Activated CD4-positive, alpha-beta T cell treated with anti-CD3 and anti-CD28 coated beads, Interleukin-2, amount 10 ng/mL, durations not matched to agents 24 days and 14 days (primary cell): ENCODE measurements at regions not wholly inside any gene's neighbourhood (a gene's known extent, or its start where the extent isn't known, plus 50 kb on each side); places are given as distances from the start of the nearest gene placed in this dataset.

ENCODE experiments used
- DNase-seq: peaks from one replicate; pipeline ENCODE4 v3.0.0; 2022
- H3K27ac Mint-ChIP-seq: one replicate; pipeline ENCODE4 v1.8.0; 2022; ENCODE audit warnings: mild to moderate bottlenecking, mixed read lengths
- H3K27me3 Mint-ChIP-seq: one replicate; pipeline ENCODE4 v1.8.0; 2022; ENCODE audit warnings: mixed read lengths
- H3K36me3 Mint-ChIP-seq: one replicate; pipeline ENCODE4 v1.8.0; 2022; ENCODE audit warnings: low read depth, mild to moderate bottlenecking, mixed read lengths
- H3K4me1 Mint-ChIP-seq: one replicate; pipeline ENCODE4 v1.8.0; 2021; ENCODE audit warnings: mixed read lengths
- H3K4me3 Mint-ChIP-seq: one replicate; pipeline ENCODE4 v1.8.0; 2022; ENCODE audit warnings: mild to moderate bottlenecking, moderate library complexity, mixed read lengths
- H3K9me3 Mint-ChIP-seq: one replicate; pipeline ENCODE4 v1.8.0; 2021; ENCODE audit warnings: mixed read lengths
- intact Hi-C: fragments of 100-400 bp; cut with micrococcal nuclease; formaldehyde crosslinking; loops from one replicate; pipeline ENCODE4 v1.15.1; 2023

- Mint-ChIP-seq H3K27ac (no peak overlapping the region), H3K9me3 (no peaks in the 10 kb centered on the region), H3K27me3 (peaks cover 15% of the 10 kb centered on the region), H3K4me3 (no peak overlapping the region), H3K4me1 (no peaks in the 10 kb centered on the region), H3K36me3 (no peaks in the 10 kb centered on the region)
- no peak for DNase-seq
- intact Hi-C loops: no loop called here
Observed at GRCh38 chrX:69263251-69263820, 98.1 kb upstream of the PJA1 start.

GRCh38 chrX:69262036-69262936 lies 97.0 kb upstream of the PJA1 start:
- intact Hi-C loops: no loop called here
- Mint-ChIP-seq H3K4me1 (no peaks in the 10 kb centered on the region), H3K36me3 (no peaks in the 10 kb centered on the region), H3K27me3 (peaks cover 15% of the 10 kb centered on the region), H3K9me3 (no peaks in the 10 kb centered on the region), H3K4me3 (no peak overlapping the region), H3K27ac (no peak overlapping the region)
- no peak for DNase-seq

GRCh38 chrX:69260169-69260568 lies 94.9 kb upstream of the PJA1 start:
- DNase-seq: no peak
- no peaks in the 10 kb centered on the region for H3K9me3 Mint-ChIP-seq
- no peak overlapping the region for H3K4me3 Mint-ChIP-seq
- H3K27me3 Mint-ChIP-seq: peaks cover 14% of the 10 kb centered on the region
- H3K36me3 Mint-ChIP-seq: no peaks in the 10 kb centered on the region
- H3K27ac Mint-ChIP-seq: no peak overlapping the region
- intact Hi-C loops: no loop called here
- H3K4me1 Mint-ChIP-seq: no peaks in the 10 kb centered on the region

- no peaks in the 10 kb centered on the region for H3K36me3 Mint-ChIP-seq
- peaks cover 10% of the 10 kb centered on the region for H3K27me3 Mint-ChIP-seq
- no peak for DNase-seq
- no peak overlapping the region for H3K4me3 Mint-ChIP-seq
- no peaks in the 10 kb centered on the region for H3K4me1 Mint-ChIP-seq
- intact Hi-C loops: no loop called here
- H3K9me3 Mint-ChIP-seq: no peaks in the 10 kb centered on the region
- no peak overlapping the region for H3K27ac Mint-ChIP-seq
Observed at GRCh38 chrX:69258893-69259292, 93.6 kb upstream of the PJA1 start.

GRCh38 chrX:69257499-69258127 lies 92.4 kb upstream of the PJA1 start:
- intact Hi-C loops: no loop called here
- Mint-ChIP-seq H3K27me3 (peaks cover under 1% of the 10 kb centered on the region), H3K4me1 (no peaks in the 10 kb centered on the region), H3K27ac (no peak overlapping the region), H3K9me3 (no peaks in the 10 kb centered on the region), H3K36me3 (no peaks in the 10 kb centered on the region), H3K4me3 (no peak overlapping the region)
- no peak for DNase-seq

- Mint-ChIP-seq H3K9me3 (no peaks in the 10 kb centered on the region), H3K27me3 (no peaks in the 10 kb centered on the region), H3K36me3 (no peaks in the 10 kb centered on the region), H3K27ac (no peak overlapping the region), H3K4me3 (no peak overlapping the region), H3K4me1 (no peaks in the 10 kb centered on the region)
- intact Hi-C loops: no loop called here
- no peak for DNase-seq
Observed at GRCh38 chrX:69256291-69256565, 91.0 kb upstream of the PJA1 start.

GRCh38 chrX:69255441-69256290 lies 90.4 kb upstream of the PJA1 start:
- no peak overlapping the region for H3K4me3 Mint-ChIP-seq
- DNase-seq: no peak
- H3K36me3 Mint-ChIP-seq: no peaks in the 10 kb centered on the region
- H3K27me3 Mint-ChIP-seq: no peaks in the 10 kb centered on the region
- no peaks in the 10 kb centered on the region for H3K9me3 Mint-ChIP-seq
- no peak overlapping the region for H3K27ac Mint-ChIP-seq
- no peaks in the 10 kb centered on the region for H3K4me1 Mint-ChIP-seq
- intact Hi-C loops: no loop called here

GRCh38 chrX:69253821-69254220 lies 88.6 kb upstream of the PJA1 start:
- H3K4me3 Mint-ChIP-seq: no peak overlapping the region

GRCh38 chrX:69243276-69243675 lies 78.0 kb upstream of the PJA1 start:
- intact Hi-C loops: no loop called here
- Mint-ChIP-seq H3K4me1 (no peaks in the 10 kb centered on the region), H3K36me3 (no peaks in the 10 kb centered on the region), H3K9me3 (no peaks in the 10 kb centered on the region), H3K4me3 (no peak overlapping the region), H3K27me3 (peaks cover 3% of the 10 kb centered on the region), H3K27ac (no peak overlapping the region)
- DNase-seq: no peak

More at GRCh38 chrX:69253821-69254220, 88.6 kb upstream of the PJA1 start:
- Mint-ChIP-seq H3K27me3 (no peaks in the 10 kb centered on the region), H3K27ac (no peak overlapping the region), H3K36me3 (no peaks in the 10 kb centered on the region), H3K4me1 (no peaks in the 10 kb centered on the region), H3K9me3 (no peaks in the 10 kb centered on the region)
- no peak for DNase-seq
- intact Hi-C loops: no loop called here

- no peaks in the 10 kb centered on the region for H3K36me3 Mint-ChIP-seq
- H3K4me3 Mint-ChIP-seq: no peak overlapping the region
- no peaks in the 10 kb centered on the region for H3K9me3 Mint-ChIP-seq
- no peak for DNase-seq
- intact Hi-C loops: no loop called here
- H3K4me1 Mint-ChIP-seq: no peaks in the 10 kb centered on the region
- H3K27ac Mint-ChIP-seq: no peak overlapping the region
- peaks cover 3% of the 10 kb centered on the region for H3K27me3 Mint-ChIP-seq
Observed at GRCh38 chrX:69238887-69239231, 73.6 kb upstream of the PJA1 start.

- Mint-ChIP-seq H3K4me3 (no peak overlapping the region), H3K27me3 (no peaks in the 10 kb centered on the region), H3K27ac (no peak overlapping the region), H3K36me3 (no peaks in the 10 kb centered on the region), H3K4me1 (no peaks in the 10 kb centered on the region), H3K9me3 (no peaks in the 10 kb centered on the region)
- DNase-seq: no peak
- intact Hi-C loops: no loop called here
Observed at GRCh38 chrX:69238114-69238886, 73.0 kb upstream of the PJA1 start.

- Mint-ChIP-seq H3K4me1 (no peaks in the 10 kb centered on the region), H3K9me3 (no peaks in the 10 kb centered on the region), H3K36me3 (no peaks in the 10 kb centered on the region), H3K27me3 (no peaks in the 10 kb centered on the region), H3K27ac (no peak overlapping the region), H3K4me3 (no peak overlapping the region)
- no peak for DNase-seq
- intact Hi-C loops: no loop called here
Observed at GRCh38 chrX:69237236-69237635, 72.0 kb upstream of the PJA1 start.

- no peaks in the 10 kb centered on the region for H3K27me3 Mint-ChIP-seq
- H3K4me3 Mint-ChIP-seq: no peak overlapping the region
- no peaks in the 10 kb centered on the region for H3K36me3 Mint-ChIP-seq
- no peak overlapping the region for H3K27ac Mint-ChIP-seq
- H3K4me1 Mint-ChIP-seq: no peaks in the 10 kb centered on the region
- H3K9me3 Mint-ChIP-seq: no peaks in the 10 kb centered on the region
- DNase-seq: no peak
- intact Hi-C loops: no loop called here
Observed at GRCh38 chrX:69236641-69237040, 71.4 kb upstream of the PJA1 start.
